AG10803 (cell line): ENCODE measurements at regions not wholly inside any gene's neighbourhood (a gene's known extent, or its start where the extent isn't known, plus 50 kb on each side); places are given as distances from the start of the nearest gene placed in this dataset.
A peak's percentile ranks its signal among the peaks of the same experiment; 100 is the strongest.

Experiments
- DNase-seq: peaks from one replicate; pipeline ENCODE4 v3.0.0; 2010; ENCODE audit warnings: low read depth
- H3K4me3 ChIP-seq: 2 replicates; pipeline ENCODE4 v1.5.1; 2011; ENCODE audit warnings: mild to moderate bottlenecking, low read length, control low read depth
- TF ChIP-seq, protein P1 (sequence below): conservative IDR thresholded peaks from 2 replicates; pipeline ENCODE4 v1.5.1; 2011; ENCODE audit warnings: mild to moderate bottlenecking, low read length, control low read depth, inconsistent platforms

DNA sequence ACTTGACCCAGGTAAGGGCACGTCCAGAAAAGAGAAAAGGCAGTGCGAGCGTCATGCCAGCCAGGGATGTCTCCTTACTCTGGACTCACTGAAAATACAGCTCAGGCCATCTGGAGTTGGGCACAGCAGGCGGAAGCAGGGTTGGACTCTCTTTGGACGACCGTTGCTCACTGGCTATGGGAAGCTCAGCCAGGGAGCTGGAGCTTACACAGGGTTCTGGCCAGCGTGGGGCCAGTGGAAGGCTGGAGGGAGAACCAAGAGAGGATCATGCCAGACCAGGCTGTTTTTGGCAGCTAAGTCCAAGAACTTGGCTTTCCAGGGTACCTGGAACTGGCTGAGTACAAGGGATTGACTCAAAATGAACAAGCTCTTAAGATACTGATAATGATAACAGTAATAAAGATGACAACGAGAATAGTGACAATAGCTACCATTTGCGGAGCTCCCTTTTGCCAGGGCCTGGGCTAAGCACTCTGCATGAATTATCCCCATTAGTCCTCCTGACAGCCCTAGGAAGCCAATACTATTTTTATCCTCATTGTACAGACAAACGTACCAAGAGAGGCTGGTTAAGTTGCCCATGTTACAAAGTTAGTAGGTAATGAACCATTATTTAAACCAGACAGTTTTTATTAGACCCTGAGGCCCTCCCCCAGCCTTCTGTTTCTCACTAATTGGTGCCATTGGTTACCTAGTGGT, 177.6 kb downstream of the PTPN20 start:
- DNase-seq, result no peak
- no peak overlapping the region for H3K4me3 ChIP-seq
- TF ChIP-seq, protein P1, sequence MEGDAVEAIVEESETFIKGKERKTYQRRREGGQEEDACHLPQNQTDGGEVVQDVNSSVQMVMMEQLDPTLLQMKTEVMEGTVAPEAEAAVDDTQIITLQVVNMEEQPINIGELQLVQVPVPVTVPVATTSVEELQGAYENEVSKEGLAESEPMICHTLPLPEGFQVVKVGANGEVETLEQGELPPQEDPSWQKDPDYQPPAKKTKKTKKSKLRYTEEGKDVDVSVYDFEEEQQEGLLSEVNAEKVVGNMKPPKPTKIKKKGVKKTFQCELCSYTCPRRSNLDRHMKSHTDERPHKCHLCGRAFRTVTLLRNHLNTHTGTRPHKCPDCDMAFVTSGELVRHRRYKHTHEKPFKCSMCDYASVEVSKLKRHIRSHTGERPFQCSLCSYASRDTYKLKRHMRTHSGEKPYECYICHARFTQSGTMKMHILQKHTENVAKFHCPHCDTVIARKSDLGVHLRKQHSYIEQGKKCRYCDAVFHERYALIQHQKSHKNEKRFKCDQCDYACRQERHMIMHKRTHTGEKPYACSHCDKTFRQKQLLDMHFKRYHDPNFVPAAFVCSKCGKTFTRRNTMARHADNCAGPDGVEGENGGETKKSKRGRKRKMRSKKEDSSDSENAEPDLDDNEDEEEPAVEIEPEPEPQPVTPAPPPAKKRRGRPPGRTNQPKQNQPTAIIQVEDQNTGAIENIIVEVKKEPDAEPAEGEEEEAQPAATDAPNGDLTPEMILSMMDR, result no peak

DNA sequence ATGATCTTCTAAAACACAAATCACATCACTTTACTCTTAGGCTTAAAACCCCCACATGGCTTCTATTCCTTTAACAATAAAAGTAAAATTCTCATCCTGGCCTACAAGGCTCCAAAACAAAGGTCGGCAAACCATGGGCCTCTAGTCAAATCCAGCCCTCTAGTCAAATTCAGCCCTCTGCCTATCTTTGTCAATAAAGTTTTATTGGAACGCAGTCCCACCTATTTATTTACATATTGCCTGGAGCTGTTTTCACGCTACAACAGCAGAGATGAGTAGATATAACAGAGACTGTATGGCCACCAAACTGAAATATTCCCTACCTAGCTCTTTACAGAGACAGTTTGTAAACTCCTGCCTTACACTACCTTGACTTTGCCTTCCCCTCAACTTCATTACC, 178.8 kb downstream of the PTPN20 start:
- no peak overlapping the region for H3K4me3 ChIP-seq
- no peak for DNase-seq
- TF ChIP-seq, protein P1, result no peak

DNA sequence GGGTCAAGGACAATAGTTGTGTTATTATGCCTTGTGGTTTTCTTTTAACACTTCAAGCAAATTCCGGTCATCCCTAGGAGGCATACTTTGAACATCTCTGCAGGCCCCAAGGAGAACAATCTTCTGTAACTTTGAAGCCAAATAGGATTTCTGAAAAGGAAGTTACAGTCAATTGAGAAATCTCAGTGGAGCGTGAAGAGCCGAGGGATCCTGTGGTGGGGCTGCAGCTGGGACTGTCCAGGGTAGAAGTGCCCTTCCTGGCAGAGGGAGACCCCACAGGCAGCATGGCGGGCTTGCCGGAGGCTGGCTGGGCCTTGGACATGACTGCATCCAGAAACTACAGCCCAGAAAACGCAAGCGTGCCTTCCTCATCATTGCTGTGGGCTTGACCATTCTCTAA, 179.7 kb downstream of the PTPN20 start:
- no peak overlapping the region for H3K4me3 ChIP-seq
- TF ChIP-seq, protein P1, result no peak
- DNase-seq, result peak; percentile 3

DNA sequence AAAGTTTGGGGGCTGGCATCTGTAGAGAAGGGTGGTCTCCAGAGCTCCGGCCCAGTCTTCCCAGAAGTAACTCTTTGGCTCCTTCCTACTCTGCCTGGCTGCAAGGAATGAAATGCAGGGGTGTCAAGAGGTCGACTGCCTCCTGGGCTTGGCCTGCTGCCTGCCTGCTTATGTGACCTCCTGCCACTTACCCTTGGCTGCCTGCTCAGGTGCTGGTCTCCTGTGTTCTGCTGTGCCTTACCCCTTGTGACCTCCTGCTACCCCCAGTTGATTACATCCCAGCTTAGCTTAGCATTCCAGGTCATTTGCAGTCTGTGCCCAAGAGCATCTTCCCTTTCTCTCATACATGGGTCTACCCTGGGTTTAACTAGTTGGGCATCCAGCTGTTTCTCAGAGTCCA, 180.2 kb downstream of the PTPN20 start:
- TF ChIP-seq, protein P1, result no peak
- H3K4me3 ChIP-seq, result no peak overlapping the region
- no peak for DNase-seq

DNA sequence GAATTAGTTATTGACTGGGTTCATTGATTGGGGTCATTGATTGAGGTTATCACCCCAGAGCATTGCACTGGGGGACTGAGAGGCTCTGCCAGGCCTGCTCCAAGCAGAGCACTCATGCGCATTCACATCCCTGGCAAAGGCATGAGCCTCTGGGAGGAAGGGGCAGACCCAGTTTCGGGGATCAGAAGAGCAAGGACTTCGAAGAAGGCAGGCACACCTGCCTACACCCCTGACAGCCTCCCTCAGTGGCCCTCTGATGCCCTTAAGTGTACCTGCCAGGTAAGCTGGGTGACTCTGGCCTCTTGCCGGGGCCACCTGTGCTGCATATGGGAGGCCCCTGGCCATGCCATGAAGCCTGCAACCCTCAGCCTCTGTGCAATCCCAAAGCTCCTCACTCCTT, 181.1 kb downstream of the PTPN20 start:
- TF ChIP-seq, protein P1, result no peak
- no peak overlapping the region for H3K4me3 ChIP-seq
- no peak for DNase-seq

DNA sequence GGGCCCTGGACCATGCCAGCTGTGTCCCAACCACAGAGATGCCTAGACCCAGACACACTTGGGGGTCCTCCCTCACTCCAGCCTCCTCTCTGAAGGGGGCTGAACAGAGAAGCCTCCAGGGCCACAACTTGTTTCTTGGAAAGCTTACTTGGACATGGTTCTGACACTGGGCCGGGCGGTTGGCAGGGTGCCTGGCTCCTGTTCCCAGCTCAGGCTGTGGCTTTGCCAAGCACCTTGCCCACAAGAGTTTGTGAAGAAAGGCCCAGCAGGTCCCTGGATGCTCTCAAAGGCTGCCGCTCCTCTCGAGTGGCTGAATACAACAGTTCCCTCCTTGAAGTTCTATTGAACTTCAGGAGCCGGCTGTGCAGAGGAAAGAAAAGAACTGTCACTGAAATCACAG, 181.6 kb downstream of the PTPN20 start:
- DNase-seq, result no peak
- TF ChIP-seq, protein P1, result no peak

DNA sequence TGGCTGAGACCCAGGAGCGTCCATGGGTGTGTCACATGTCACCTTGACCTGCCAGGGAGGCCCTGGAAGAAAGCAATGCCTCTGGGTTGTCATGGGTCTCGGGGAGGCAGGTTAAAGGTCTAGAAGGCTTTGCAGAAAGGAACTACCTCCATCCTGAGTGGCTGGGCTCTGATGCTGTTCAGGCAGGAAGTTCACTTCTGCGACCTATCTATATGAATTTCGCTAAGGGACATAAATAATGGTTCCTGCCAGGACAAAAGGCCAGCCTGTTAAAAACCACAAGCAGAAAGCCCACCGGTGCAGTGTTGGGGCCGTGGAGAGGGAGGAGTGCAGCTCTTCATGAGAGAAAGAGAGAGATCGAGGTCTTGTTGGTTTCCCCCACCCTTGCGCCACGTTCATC, 182.9 kb downstream of the PTPN20 start:
- no peak overlapping the region for H3K4me3 ChIP-seq
- TF ChIP-seq, protein P1, result no peak
- no peak for DNase-seq

More for the DNA sequence above, 181.6 kb downstream of the PTPN20 start:
- H3K4me3 ChIP-seq, result no peak overlapping the region
